HEK293 (cell line): ENCODE measurements at regions not wholly inside any gene's neighbourhood (a gene's known extent, or its start where the extent isn't known, plus 50 kb on each side); places are given as distances from the start of the nearest gene placed in this dataset.

ENCODE experiments used
- CTCF ChIA-PET: fragments of 350-600 bp; formaldehyde crosslinking; extraction: SDS; loops from one replicate; lab custom pipeline; 2021; ENCODE audit warnings: antibody characterized with exemption; lab: Yijun Ruan, JAX
- POLR2A ChIA-PET: fragments of 300-600 bp; formaldehyde crosslinking; extraction: SDS; loops from one replicate; lab custom pipeline; 2020; ENCODE audit warnings: antibody characterized with exemption, inconsistent platforms; lab: Yijun Ruan, JAX
- H3K27ac ChIP-seq: fragments of 200-500 bp; sonication (Bioruptor generic); 2 replicates; pipeline ENCODE4 v1.5.1; 2014; ENCODE audit warnings: low read depth, low read length, control low read depth, inconsistent platforms; ENCODE audit errors: extremely low read depth
- H3K36me3 ChIP-seq, 2 experiments: fragments of 200-500 bp in 1 of 2; sonication (Bioruptor generic) in 1 of 2; 1 replicate in 1 of 2; 2 replicates in 1 of 2; pipeline ENCODE4 v1.5.1; 2014 to 2017; ENCODE audit warnings: inconsistent platforms in 2 of 2, low read length in 2 of 2; ENCODE audit not compliant: control insufficient read depth in 2 of 2, insufficient read depth in 1 of 2
- H3K4me1 ChIP-seq: fragments of 200-500 bp; sonication (Bioruptor generic); 2 replicates; pipeline ENCODE4 v1.5.1; 2014; ENCODE audit warnings: mild to moderate bottlenecking, low read length, inconsistent platforms; ENCODE audit not compliant: control insufficient read depth, insufficient read depth
- H3K4me3 ChIP-seq: 2 replicates; pipeline ENCODE4 v1.5.1; 2011; ENCODE audit warnings: low read depth, mild to moderate bottlenecking, control low read depth, low read length, moderate library complexity
- H3K9me3 ChIP-seq: fragments of 200-500 bp; sonication (Bioruptor generic); 2 replicates; pipeline ENCODE4 v1.5.1; 2014; ENCODE audit warnings: low read depth, low read length, inconsistent platforms; ENCODE audit not compliant: control insufficient read depth, insufficient read depth
- EGR2 ChIP-seq: fragments of 450-650 bp; formaldehyde crosslinking; IDR thresholded peaks from 2 replicates; pipeline ENCODE4 v1.5.1; 2016; ENCODE audit warnings: low read depth, missing biosample characterization, missing genetic modification characterization
- GFI1B ChIP-seq: fragments of 450-650 bp; formaldehyde crosslinking; IDR thresholded peaks from 2 replicates; pipeline ENCODE4 v1.5.1; 2016; ENCODE audit warnings: missing biosample characterization, missing genetic modification characterization
- GLIS1 ChIP-seq: fragments of 450-650 bp; formaldehyde crosslinking; IDR thresholded peaks from 2 replicates; pipeline ENCODE4 v1.5.1; 2016; ENCODE audit warnings: missing biosample characterization, missing genetic modification characterization
- GLIS2 ChIP-seq: fragments of 450-650 bp; formaldehyde crosslinking; IDR thresholded peaks from 2 replicates; pipeline ENCODE4 v1.5.1; 2016; ENCODE audit warnings: missing biosample characterization, missing genetic modification characterization
- ZFP41 ChIP-seq: fragments of 450-650 bp; formaldehyde crosslinking; IDR thresholded peaks from 2 replicates; pipeline ENCODE4 v1.5.1; 2016; ENCODE audit warnings: missing biosample characterization, missing genetic modification characterization, borderline replicate concordance
- ZIC2 ChIP-seq: fragments of 450-650 bp; formaldehyde crosslinking; IDR thresholded peaks from 2 replicates; pipeline ENCODE4 v1.5.1; 2016; ENCODE audit warnings: missing biosample characterization, missing genetic modification characterization
- ZNF157 ChIP-seq: fragments of 450-650 bp; formaldehyde crosslinking; IDR thresholded peaks from 2 replicates; pipeline ENCODE4 v1.5.1; 2016; ENCODE audit warnings: missing biosample characterization, missing genetic modification characterization
- ZNF184 ChIP-seq: fragments of 450-650 bp; IDR thresholded peaks from 2 replicates; pipeline ENCODE4 v1.5.1; 2018; ENCODE audit warnings: missing biosample characterization, mild to moderate bottlenecking, missing genetic modification characterization
- ZNF202 ChIP-seq: fragments of 450-650 bp; formaldehyde crosslinking; IDR thresholded peaks from 2 replicates; pipeline ENCODE4 v1.5.1; 2016; ENCODE audit warnings: missing biosample characterization, missing genetic modification characterization, borderline replicate concordance
- ZNF23 ChIP-seq: fragments of 450-650 bp; formaldehyde crosslinking; IDR thresholded peaks from 2 replicates; pipeline ENCODE4 v1.5.1; 2016; ENCODE audit warnings: missing biosample characterization, missing genetic modification characterization, borderline replicate concordance
- ZNF274 ChIP-seq, 2 experiments: fragments of 200-500 bp in 1 of 2; fragments of 450-650 bp in 1 of 2; sonication (Bioruptor generic) in 1 of 2; formaldehyde crosslinking in 1 of 2; IDR thresholded peaks; 2 replicates each; pipeline versions ENCODE4 v1.5.1 to v1.6.1; 2014 to 2016; ENCODE audit warnings: borderline replicate concordance in 1 of 2, inconsistent platforms in 1 of 2, low read length in 1 of 2, missing biosample characterization in 1 of 2, missing genetic modification characterization in 1 of 2
- ZNF600 ChIP-seq: fragments of 450-650 bp; formaldehyde crosslinking; IDR thresholded peaks from 2 replicates; pipeline ENCODE4 v1.5.1; 2016; ENCODE audit warnings: missing biosample characterization, missing genetic modification characterization
- ZNF664 ChIP-seq: fragments of 450-650 bp; formaldehyde crosslinking; IDR thresholded peaks from 2 replicates; pipeline ENCODE4 v1.5.1; 2016; ENCODE audit warnings: missing biosample characterization, missing genetic modification characterization
- TF ChIP-seq, protein P1 (sequence below): fragments of 450-650 bp; formaldehyde crosslinking; optimal IDR thresholded peaks from 2 replicates; pipeline ENCODE3; 2016; ENCODE audit warnings: missing biosample characterization, mild to moderate bottlenecking, missing genetic modification characterization
- TF ChIP-seq, protein P2 (sequence below): fragments of 450-650 bp; formaldehyde crosslinking; IDR thresholded peaks from 2 replicates; pipeline ENCODE4 v1.5.1; 2016; ENCODE audit warnings: missing biosample characterization, missing genetic modification characterization
- TF ChIP-seq, protein P3 (sequence below): fragments of 450-650 bp; formaldehyde crosslinking; IDR thresholded peaks from 2 replicates; pipeline ENCODE4 v1.5.1; 2016; ENCODE audit warnings: missing biosample characterization, missing genetic modification characterization
- TF ChIP-seq, protein P4 (sequence below): fragments of 450-650 bp; IDR thresholded peaks from 2 replicates; pipeline ENCODE4 v1.5.1; 2018; ENCODE audit warnings: missing biosample characterization, mild to moderate bottlenecking, missing genetic modification characterization
- TF ChIP-seq, protein P5 (sequence below): fragments of 450-650 bp; formaldehyde crosslinking; IDR thresholded peaks from 2 replicates; pipeline ENCODE4 v1.5.1; 2016; ENCODE audit warnings: missing biosample characterization, missing genetic modification characterization
- TF ChIP-seq, protein P6 (sequence below): fragments of 450-650 bp; formaldehyde crosslinking; IDR thresholded peaks from 2 replicates; pipeline ENCODE4 v1.5.1; 2017; ENCODE audit warnings: missing biosample characterization, mild to moderate bottlenecking, missing genetic modification characterization, moderate library complexity

DNA sequence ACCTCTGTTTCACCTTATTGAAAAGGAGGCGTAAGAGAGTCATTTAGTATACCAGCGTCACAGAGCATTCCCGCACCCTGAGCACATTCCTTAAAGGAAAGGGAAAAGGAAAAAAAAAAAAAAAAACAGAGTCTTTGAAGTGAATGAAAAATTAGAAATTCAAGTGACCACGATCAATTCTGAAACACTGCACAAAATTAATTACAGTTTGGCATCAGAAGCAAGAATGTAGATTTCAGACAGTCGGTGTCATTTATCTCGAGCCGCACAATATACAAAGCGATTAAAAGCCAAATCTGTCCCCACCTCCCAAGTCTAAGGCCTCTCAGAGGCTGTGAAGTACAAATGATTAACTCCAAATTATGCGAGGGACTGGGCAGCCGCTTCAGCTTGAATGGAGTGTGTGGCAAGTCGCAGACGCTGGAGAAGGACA lies 173.7 kb upstream of the ZNF507 start (continued):
- TF ChIP-seq, protein P1, sequence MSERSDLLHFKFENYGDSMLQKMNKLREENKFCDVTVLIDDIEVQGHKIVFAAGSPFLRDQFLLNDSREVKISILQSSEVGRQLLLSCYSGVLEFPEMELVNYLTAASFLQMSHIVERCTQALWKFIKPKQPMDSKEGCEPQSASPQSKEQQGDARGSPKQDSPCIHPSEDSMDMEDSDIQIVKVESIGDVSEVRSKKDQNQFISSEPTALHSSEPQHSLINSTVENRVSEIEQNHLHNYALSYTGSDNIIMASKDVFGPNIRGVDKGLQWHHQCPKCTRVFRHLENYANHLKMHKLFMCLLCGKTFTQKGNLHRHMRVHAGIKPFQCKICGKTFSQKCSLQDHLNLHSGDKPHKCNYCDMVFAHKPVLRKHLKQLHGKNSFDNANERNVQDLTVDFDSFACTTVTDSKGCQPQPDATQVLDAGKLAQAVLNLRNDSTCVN (tag by site-specific recombination) = no peak

DNA sequence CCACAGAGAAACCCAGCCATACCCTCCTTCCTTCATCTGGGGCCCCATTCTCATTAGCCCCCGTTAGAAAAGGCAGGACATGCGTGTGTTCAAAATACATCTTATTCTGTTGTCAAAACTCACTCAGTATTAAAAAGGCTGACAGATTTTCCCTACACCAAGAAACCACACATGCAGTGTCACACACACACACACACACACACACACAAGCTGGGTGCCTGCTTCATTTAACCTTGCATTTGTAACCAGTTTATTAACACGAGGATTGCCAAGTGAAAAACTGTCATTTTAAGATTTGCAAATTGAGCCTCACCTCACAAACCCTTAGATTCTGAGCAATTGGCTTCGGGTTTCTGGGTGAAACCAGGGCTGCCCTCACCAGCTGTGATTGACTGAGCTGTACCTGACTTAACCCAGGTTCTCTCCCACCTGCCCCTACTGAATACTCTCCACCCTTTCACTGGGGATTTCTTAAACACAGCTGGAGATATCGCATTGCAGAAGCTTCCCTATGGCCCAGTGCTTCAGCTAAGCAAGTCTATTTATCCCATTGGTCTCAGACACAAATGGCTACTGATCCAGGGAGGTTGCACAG lies 172.7 kb upstream of the ZNF507 start:
- ChIA-PET POLR2A (no interaction called here), CTCF (interaction anchor here (0.6 to 0.7 kb wide), 2 partner anchors 35 to 1490 kb away, joined by 3 read pairs; no protein-coding TSS in a partner anchor)
- H3K4me3 ChIP-seq = no peak overlapping the region
- TF ChIP-seq GLIS1 (tag by site-specific recombination) = no peak
- no peak for TF ChIP-seq ZNF23 (tag by site-specific recombination)
- no peak for TF ChIP-seq ZNF664
- TF ChIP-seq, protein P2, sequence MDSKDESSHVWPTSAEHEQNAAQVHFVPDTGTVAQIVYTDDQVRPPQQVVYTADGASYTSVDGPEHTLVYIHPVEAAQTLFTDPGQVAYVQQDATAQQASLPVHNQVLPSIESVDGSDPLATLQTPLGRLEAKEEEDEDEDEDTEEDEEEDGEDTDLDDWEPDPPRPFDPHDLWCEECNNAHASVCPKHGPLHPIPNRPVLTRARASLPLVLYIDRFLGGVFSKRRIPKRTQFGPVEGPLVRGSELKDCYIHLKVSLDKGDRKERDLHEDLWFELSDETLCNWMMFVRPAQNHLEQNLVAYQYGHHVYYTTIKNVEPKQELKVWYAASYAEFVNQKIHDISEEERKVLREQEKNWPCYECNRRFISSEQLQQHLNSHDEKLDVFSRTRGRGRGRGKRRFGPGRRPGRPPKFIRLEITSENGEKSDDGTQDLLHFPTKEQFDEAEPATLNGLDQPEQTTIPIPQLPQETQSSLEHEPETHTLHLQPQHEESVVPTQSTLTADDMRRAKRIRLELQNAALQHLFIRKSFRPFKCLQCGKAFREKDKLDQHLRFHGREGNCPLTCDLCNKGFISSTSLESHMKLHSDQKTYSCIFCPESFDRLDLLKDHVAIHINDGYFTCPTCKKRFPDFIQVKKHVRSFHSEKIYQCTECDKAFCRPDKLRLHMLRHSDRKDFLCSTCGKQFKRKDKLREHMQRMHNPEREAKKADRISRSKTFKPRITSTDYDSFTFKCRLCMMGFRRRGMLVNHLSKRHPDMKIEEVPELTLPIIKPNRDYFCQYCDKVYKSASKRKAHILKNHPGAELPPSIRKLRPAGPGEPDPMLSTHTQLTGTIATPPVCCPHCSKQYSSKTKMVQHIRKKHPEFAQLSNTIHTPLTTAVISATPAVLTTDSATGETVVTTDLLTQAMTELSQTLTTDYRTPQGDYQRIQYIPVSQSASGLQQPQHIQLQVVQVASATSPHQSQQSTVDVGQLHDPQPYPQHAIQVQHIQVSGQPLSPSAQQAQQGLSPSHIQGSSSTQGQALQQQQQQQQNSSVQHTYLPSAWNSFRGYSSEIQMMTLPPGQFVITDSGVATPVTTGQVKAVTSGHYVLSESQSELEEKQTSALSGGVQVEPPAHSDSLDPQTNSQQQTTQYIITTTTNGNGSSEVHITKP (tag by site-specific recombination) = no peak
- TF ChIP-seq, protein P3, sequence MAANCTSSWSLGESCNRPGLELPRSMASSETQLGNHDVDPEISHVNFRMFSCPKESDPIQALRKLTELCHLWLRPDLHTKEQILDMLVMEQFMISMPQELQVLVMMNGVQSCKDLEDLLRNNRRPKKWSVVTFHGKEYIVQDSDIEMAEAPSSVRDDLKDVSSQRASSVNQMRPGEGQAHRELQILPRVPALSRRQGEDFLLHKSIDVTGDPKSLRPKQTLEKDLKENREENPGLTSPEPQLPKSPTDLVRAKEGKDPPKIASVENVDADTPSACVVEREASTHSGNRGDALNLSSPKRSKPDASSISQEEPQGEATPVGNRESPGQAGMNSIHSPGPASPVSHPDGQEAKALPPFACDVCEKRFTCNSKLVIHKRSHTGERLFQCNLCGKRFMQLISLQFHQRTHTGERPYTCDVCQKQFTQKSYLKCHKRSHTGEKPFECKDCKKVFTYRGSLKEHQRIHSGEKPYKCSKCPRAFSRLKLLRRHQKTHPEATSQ = no peak
- no peak for TF ChIP-seq ZNF157
- TF ChIP-seq, protein P4, sequence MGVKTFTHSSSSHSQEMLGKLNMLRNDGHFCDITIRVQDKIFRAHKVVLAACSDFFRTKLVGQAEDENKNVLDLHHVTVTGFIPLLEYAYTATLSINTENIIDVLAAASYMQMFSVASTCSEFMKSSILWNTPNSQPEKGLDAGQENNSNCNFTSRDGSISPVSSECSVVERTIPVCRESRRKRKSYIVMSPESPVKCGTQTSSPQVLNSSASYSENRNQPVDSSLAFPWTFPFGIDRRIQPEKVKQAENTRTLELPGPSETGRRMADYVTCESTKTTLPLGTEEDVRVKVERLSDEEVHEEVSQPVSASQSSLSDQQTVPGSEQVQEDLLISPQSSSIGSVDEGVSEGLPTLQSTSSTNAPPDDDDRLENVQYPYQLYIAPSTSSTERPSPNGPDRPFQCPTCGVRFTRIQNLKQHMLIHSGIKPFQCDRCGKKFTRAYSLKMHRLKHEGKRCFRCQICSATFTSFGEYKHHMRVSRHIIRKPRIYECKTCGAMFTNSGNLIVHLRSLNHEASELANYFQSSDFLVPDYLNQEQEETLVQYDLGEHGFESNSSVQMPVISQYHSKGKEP = no peak
- TF ChIP-seq, protein P5, sequence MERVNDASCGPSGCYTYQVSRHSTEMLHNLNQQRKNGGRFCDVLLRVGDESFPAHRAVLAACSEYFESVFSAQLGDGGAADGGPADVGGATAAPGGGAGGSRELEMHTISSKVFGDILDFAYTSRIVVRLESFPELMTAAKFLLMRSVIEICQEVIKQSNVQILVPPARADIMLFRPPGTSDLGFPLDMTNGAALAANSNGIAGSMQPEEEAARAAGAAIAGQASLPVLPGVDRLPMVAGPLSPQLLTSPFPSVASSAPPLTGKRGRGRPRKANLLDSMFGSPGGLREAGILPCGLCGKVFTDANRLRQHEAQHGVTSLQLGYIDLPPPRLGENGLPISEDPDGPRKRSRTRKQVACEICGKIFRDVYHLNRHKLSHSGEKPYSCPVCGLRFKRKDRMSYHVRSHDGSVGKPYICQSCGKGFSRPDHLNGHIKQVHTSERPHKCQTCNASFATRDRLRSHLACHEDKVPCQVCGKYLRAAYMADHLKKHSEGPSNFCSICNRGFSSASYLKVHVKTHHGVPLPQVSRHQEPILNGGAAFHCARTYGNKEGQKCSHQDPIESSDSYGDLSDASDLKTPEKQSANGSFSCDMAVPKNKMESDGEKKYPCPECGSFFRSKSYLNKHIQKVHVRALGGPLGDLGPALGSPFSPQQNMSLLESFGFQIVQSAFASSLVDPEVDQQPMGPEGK (tag by site-specific recombination) = no peak
- TF ChIP-seq GFI1B (tag by site-specific recombination) = no peak
- TF ChIP-seq GLIS2 = no peak
- no peak for TF ChIP-seq ZNF184 (tag by site-specific recombination)
- TF ChIP-seq ZFP41 (tag by site-specific recombination) = no peak
- no peak for TF ChIP-seq ZNF600 (tag by site-specific recombination)
- no peak for TF ChIP-seq ZNF274 (IDR thresholded peaks at IDR 0.05; ENCODE audit: low read length)
- TF ChIP-seq ZNF274 (tag by site-specific recombination; IDR thresholded peaks at IDR 0.05; ENCODE audit: borderline replicate concordance) = no peak
- no peak for TF ChIP-seq ZIC2 (tag by site-specific recombination)
- TF ChIP-seq ZNF202 (tag by site-specific recombination) = no peak
- no peak for TF ChIP-seq EGR2 (tag by site-specific recombination)
- TF ChIP-seq, protein P6, sequence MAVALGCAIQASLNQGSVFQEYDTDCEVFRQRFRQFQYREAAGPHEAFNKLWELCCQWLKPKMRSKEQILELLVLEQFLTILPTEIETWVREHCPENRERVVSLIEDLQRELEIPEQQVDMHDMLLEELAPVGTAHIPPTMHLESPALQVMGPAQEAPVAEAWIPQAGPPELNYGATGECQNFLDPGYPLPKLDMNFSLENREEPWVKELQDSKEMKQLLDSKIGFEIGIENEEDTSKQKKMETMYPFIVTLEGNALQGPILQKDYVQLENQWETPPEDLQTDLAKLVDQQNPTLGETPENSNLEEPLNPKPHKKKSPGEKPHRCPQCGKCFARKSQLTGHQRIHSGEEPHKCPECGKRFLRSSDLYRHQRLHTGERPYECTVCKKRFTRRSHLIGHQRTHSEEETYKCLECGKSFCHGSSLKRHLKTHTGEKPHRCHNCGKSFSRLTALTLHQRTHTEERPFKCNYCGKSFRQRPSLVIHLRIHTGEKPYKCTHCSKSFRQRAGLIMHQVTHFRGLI (tag by site-specific recombination) = no peak
- no peak overlapping the region for H3K27ac ChIP-seq
- no peaks in the 10 kb centered on the region for H3K4me1 ChIP-seq
- no peaks in the 10 kb centered on the region; a peak in 1 of 3 replicates for H3K36me3 ChIP-seq
- no peaks in the 10 kb centered on the region for H3K9me3 ChIP-seq
